ENCODE measurements at regions not wholly inside any gene's neighbourhood (a gene's known extent, or its start where the extent isn't known, plus 50 kb on each side); places are given as distances from the start of the nearest gene placed in this dataset.

GRCh38 chr4:167966143-167966542 lies 126.2 kb upstream of the ANXA10 start:
- WGBS: 74% methylated on average over 2 of the region's 2 CpGs
- intact Hi-C loops (cut with DNase I): no loop called here

GRCh38 chr4:167973513-167973912 lies 118.8 kb upstream of the ANXA10 start:
- TF ChIP-seq EP300 (IDR thresholded peaks at IDR 0.05): no peak
- no peak for TF ChIP-seq CTCF (IDR thresholded peaks at IDR 0.05)
- no peak for TF ChIP-seq POLR2AphosphoS5 (IDR thresholded peaks at IDR 0.05)
- TF ChIP-seq POLR2A (IDR thresholded peaks at IDR 0.05; ENCODE audit: low read depth): no peak
- Histone ChIP-seq H3K9me3 (peaks cover 0 to 40% (median 21%) of the 10 kb centered on the region in 4 donors), H3K4me3 (no peak overlapping the region), H3K27me3 (no peaks in the 10 kb centered on the region), H3K27ac (replicated peaks in 1 of 4) (no peak overlapping the region), H3K4me1 (no peaks in the 10 kb centered on the region), H3K36me3 (no peaks in the 10 kb centered on the region)
- no peak for DNase-seq (ENCODE audit: extremely low spot score)
- intact Hi-C loops (cut with DNase I): no loop called here

More at GRCh38 chr4:167966143-167966542, 126.2 kb upstream of the ANXA10 start:
- Histone ChIP-seq H3K9me3 (no peaks in the 10 kb centered on the region), H3K4me3 (no peak overlapping the region), H3K4me1 (no peaks in the 10 kb centered on the region), H3K27ac (replicated peaks in 1 of 4) (no peak overlapping the region), H3K36me3 (no peaks in the 10 kb centered on the region), H3K27me3 (no peaks in the 10 kb centered on the region)
- TF ChIP-seq POLR2A (IDR thresholded peaks at IDR 0.05; ENCODE audit: low read depth) (no peak), EP300 (IDR thresholded peaks at IDR 0.05) (no peak), POLR2AphosphoS5 (IDR thresholded peaks at IDR 0.05) (no peak), CTCF (IDR thresholded peaks at IDR 0.05) (no peak)
- no peak for DNase-seq (ENCODE audit: extremely low spot score)

- Histone ChIP-seq H3K4me1 (no peaks in the 10 kb centered on the region), H3K27me3 (no peaks in the 10 kb centered on the region), H3K36me3 (no peaks in the 10 kb centered on the region), H3K27ac (replicated peaks in 1 of 4) (no peak overlapping the region), H3K9me3 (peaks cover 0 to 10% (median 0%) of the 10 kb centered on the region in 4 donors), H3K4me3 (no peak overlapping the region)
- no peak for DNase-seq (ENCODE audit: extremely low spot score)
- intact Hi-C loops (cut with DNase I): no loop called here
- no peak for TF ChIP-seq POLR2A (IDR thresholded peaks at IDR 0.05; ENCODE audit: low read depth)
- no peak for TF ChIP-seq POLR2AphosphoS5 (IDR thresholded peaks at IDR 0.05)
- TF ChIP-seq CTCF (IDR thresholded peaks at IDR 0.05): no peak
- TF ChIP-seq EP300 (IDR thresholded peaks at IDR 0.05): no peak
These were observed 106.8 kb upstream of the ANXA10 start for GRCh38 chr4:167985565-167985964.

- no peak for DNase-seq (ENCODE audit: extremely low spot score)
- Histone ChIP-seq H3K4me3 (no peak overlapping the region), H3K36me3 (no peaks in the 10 kb centered on the region), H3K9me3 (peaks cover 0 to 8% (median 0%) of the 10 kb centered on the region in 4 donors), H3K27ac (replicated peaks in 1 of 4) (no peak overlapping the region), H3K4me1 (no peaks in the 10 kb centered on the region), H3K27me3 (no peaks in the 10 kb centered on the region)
- TF ChIP-seq POLR2AphosphoS5 (IDR thresholded peaks at IDR 0.05) (no peak), POLR2A (IDR thresholded peaks at IDR 0.05; ENCODE audit: low read depth) (no peak)
- intact Hi-C loops (cut with DNase I): no loop called here
- WGBS: 90% methylated on average over 2 of the region's 3 CpGs
These were observed 106.3 kb upstream of the ANXA10 start for GRCh38 chr4:167986044-167986443.

- WGBS: 83% methylated on average over 2 of the region's 2 CpGs
- intact Hi-C loops (cut with DNase I): no loop called here
- TF ChIP-seq CTCF (IDR thresholded peaks at IDR 0.05): no peak
- no peak for TF ChIP-seq POLR2AphosphoS5 (IDR thresholded peaks at IDR 0.05)
- no peak for TF ChIP-seq EP300 (IDR thresholded peaks at IDR 0.05)
- no peak for TF ChIP-seq POLR2A (IDR thresholded peaks at IDR 0.05; ENCODE audit: low read depth)
- Histone ChIP-seq H3K36me3 (no peaks in the 10 kb centered on the region), H3K4me3 (no peak overlapping the region), H3K27me3 (no peaks in the 10 kb centered on the region), H3K27ac (replicated peaks in 1 of 4) (no peak overlapping the region), H3K4me1 (no peaks in the 10 kb centered on the region), H3K9me3 (no peaks in the 10 kb centered on the region)
- DNase-seq (ENCODE audit: extremely low spot score): no peak
These were observed 105.1 kb upstream of the ANXA10 start for GRCh38 chr4:167987285-167987684.
